H1 (cell line): ENCODE measurements at regions not wholly inside any gene's neighbourhood (a gene's known extent, or its start where the extent isn't known, plus 50 kb on each side); places are given as distances from the start of the nearest gene placed in this dataset.

Experiments
- CTCF ChIA-PET: fragments of 300-600 bp; sonication (Branson Sonifier 250); formaldehyde crosslinking; loops from one replicate; lab custom pipeline; 2021; ENCODE audit not compliant: partially characterized antibody; lab: Charles Lee
- POLR2A ChIA-PET: fragments of 300-600 bp; sonication (Branson Sonifier 250); formaldehyde crosslinking; loops from one replicate; lab custom pipeline; 2021; ENCODE audit warnings: inconsistent platforms; ENCODE audit not compliant: partially characterized antibody; lab: Charles Lee
- DNase-seq, 2 experiments: peaks; one replicate each; pipeline versions ENCODE4 v3.0.0 to v3.0.0-alpha.2; 2010 to 2022; ENCODE audit warnings: low spot score in 2 of 2, low read depth in 1 of 2, mixed read lengths in 1 of 2
- FAIRE-seq: peaks from 2 replicates; lab custom pipeline; 2011; peaks lifted over from hg19 to GRCh38; lab: Jason Lieb, UNC
- H2AFZ ChIP-seq: 2 replicates; pipeline ENCODE4 v1.8.1; 2012; ENCODE audit warnings: low read length, inconsistent platforms
- H2AK5ac ChIP-seq: 2 replicates; pipeline ENCODE4 v1.6.1; 2013; ENCODE audit warnings: low read depth, low read length
- H2BK120ac ChIP-seq: replicated peaks from 2 replicates; pipeline ENCODE3; 2013; ENCODE audit warnings: low read depth, low read length, inconsistent platforms
- H2BK12ac ChIP-seq: 2 replicates; pipeline ENCODE4 v1.6.1; 2013; ENCODE audit warnings: low read depth, low read length
- H2BK15ac ChIP-seq: 2 replicates; pipeline ENCODE4 v1.6.1; 2013; ENCODE audit warnings: low read length
- H2BK20ac ChIP-seq: 2 replicates; pipeline ENCODE4 v1.6.1; 2013; ENCODE audit warnings: low read length
- H2BK5ac ChIP-seq: 2 replicates; pipeline ENCODE4 v1.6.1; 2013; ENCODE audit warnings: low read depth, low read length
- H3K14ac ChIP-seq: 2 replicates; pipeline ENCODE4 v1.6.1; 2013; ENCODE audit warnings: inconsistent platforms; ENCODE audit not compliant: insufficient read length
- H3K18ac ChIP-seq: 2 replicates; pipeline ENCODE4 v1.6.1; 2013; ENCODE audit warnings: low read length; ENCODE audit errors: extremely low read depth
- H3K23ac ChIP-seq: 2 replicates; pipeline ENCODE4 v1.6.1; 2013; ENCODE audit warnings: inconsistent platforms; ENCODE audit not compliant: insufficient read length
- H3K23me2 ChIP-seq: 2 replicates; pipeline ENCODE4 v1.6.1; 2013; ENCODE audit warnings: low read depth, low read length
- H3K27ac ChIP-seq: 2 replicates; pipeline ENCODE4 v1.6.1; 2011; ENCODE audit warnings: low read depth, low read length, inconsistent platforms
- H3K27me3 ChIP-seq, 4 experiments: replicated peaks in 1 of 4; 1 replicate in 1 of 4; 2 replicates in 3 of 4; pipeline versions ENCODE4 v1.6.1 to v1.8.1; 2011 to 2013; ENCODE audit warnings: low read length in 3 of 4, mild to moderate bottlenecking in 3 of 4, inconsistent platforms in 2 of 4, mixed read lengths in 2 of 4, moderate library complexity in 1 of 4; ENCODE audit not compliant: control insufficient read depth in 3 of 4, insufficient read depth in 3 of 4; ENCODE audit errors: extremely low read depth in 1 of 4
- H3K36me3 ChIP-seq, 4 experiments: 2 replicates each; pipeline versions ENCODE4 v1.6.1 to v1.8.1; 2011 to 2013; ENCODE audit warnings: mild to moderate bottlenecking in 4 of 4, low read length in 3 of 4, moderate library complexity in 2 of 4, control low read depth in 1 of 4, inconsistent platforms in 1 of 4; ENCODE audit not compliant: insufficient read depth in 4 of 4, control insufficient read depth in 2 of 4
- H3K4ac ChIP-seq: replicated peaks from 2 replicates; pipeline ENCODE3; 2013; ENCODE audit warnings: low read length, low read depth, mixed read lengths, inconsistent platforms; ENCODE audit not compliant: insufficient read length
- H3K4me1 ChIP-seq, 4 experiments: replicated peaks in 1 of 4; 1 replicate in 1 of 4; 2 replicates in 3 of 4; pipeline versions ENCODE4 v1.6.1 to v1.8.1; 2011 to 2013; ENCODE audit warnings: low read length in 3 of 4, inconsistent platforms in 2 of 4, mixed read lengths in 1 of 4; ENCODE audit not compliant: insufficient read depth in 4 of 4, control insufficient read depth in 3 of 4
- H3K4me2 ChIP-seq, 2 experiments: 2 replicates each; pipeline versions ENCODE4 v1.6.1 to v1.8.1; 2011 to 2013; ENCODE audit warnings: low read depth in 2 of 2, low read length in 2 of 2, control low read depth in 1 of 2, inconsistent platforms in 1 of 2, mild to moderate bottlenecking in 1 of 2; ENCODE audit not compliant: insufficient read depth in 1 of 2
- H3K4me3 ChIP-seq, 4 experiments: fragments of 200-600, 300-600 bp in 1 of 4; sonication (generic), shearing (Covaris generic), sonication (Bioruptor Twin) in 1 of 4; 2 replicates each; pipeline versions ENCODE4 v1.5.1 to v1.8.1; 2011 to 2016; ENCODE audit warnings: low read length in 4 of 4, low read depth in 3 of 4, control low read depth in 2 of 4, inconsistent platforms in 2 of 4, mild to moderate bottlenecking in 2 of 4, mixed read lengths in 1 of 4, moderate library complexity in 1 of 4; ENCODE audit not compliant: insufficient read depth in 2 of 4; ENCODE audit errors: extremely low read depth in 1 of 4
- H3K56ac ChIP-seq: replicated peaks from 2 replicates; pipeline ENCODE3; 2013; ENCODE audit warnings: low read depth, mild to moderate bottlenecking, mixed read lengths, low read length, inconsistent platforms; ENCODE audit not compliant: insufficient read length
- H3K79me1 ChIP-seq: 2 replicates; pipeline ENCODE4 v1.6.1; 2013; ENCODE audit warnings: low read depth, low read length, control low read depth
- H3K79me2 ChIP-seq, 2 experiments: 2 replicates each; pipeline versions ENCODE4 v1.6.1 to v1.8.1; 2012 to 2013; ENCODE audit warnings: low read length in 2 of 2, mild to moderate bottlenecking in 2 of 2, inconsistent platforms in 1 of 2; ENCODE audit not compliant: insufficient read depth in 2 of 2, control insufficient read depth in 1 of 2
- H3K9ac ChIP-seq, 4 experiments: replicated peaks in 1 of 4; 1 replicate in 1 of 4; 2 replicates in 3 of 4; pipeline versions ENCODE4 v1.6.1 to v1.8.1; 2011 to 2013; ENCODE audit warnings: low read depth in 3 of 4, low read length in 3 of 4, control low read depth in 2 of 4, mild to moderate bottlenecking in 2 of 4, moderate library complexity in 2 of 4, inconsistent platforms in 1 of 4; ENCODE audit errors: extremely low read depth in 1 of 4
- H3K9me3 ChIP-seq, 2 experiments: 2 replicates each; pipeline versions ENCODE4 v1.6.1 to v1.8.1; 2012 to 2013; ENCODE audit warnings: mild to moderate bottlenecking in 2 of 2, moderate library complexity in 2 of 2, control low read depth in 1 of 2, inconsistent platforms in 1 of 2, low read depth in 1 of 2, low read length in 1 of 2, mixed read lengths in 1 of 2; ENCODE audit not compliant: insufficient read depth in 2 of 2
- H4K20me1 ChIP-seq, 2 experiments: replicated peaks in 1 of 2; 2 replicates each; pipeline versions ENCODE3 to v1.8.1; 2011 to 2013; ENCODE audit warnings: inconsistent platforms in 2 of 2, low read length in 2 of 2, mild to moderate bottlenecking in 1 of 2; ENCODE audit not compliant: insufficient read depth in 2 of 2, control insufficient read depth in 1 of 2
- H4K5ac ChIP-seq: 2 replicates; pipeline ENCODE4 v1.6.1; 2013; ENCODE audit warnings: low read length, low read depth, mixed read lengths, inconsistent platforms; ENCODE audit not compliant: insufficient read length
- H4K8ac ChIP-seq: 2 replicates; pipeline ENCODE4 v1.8.0; 2013; ENCODE audit warnings: mild to moderate bottlenecking, moderate library complexity, low read length, inconsistent platforms; ENCODE audit not compliant: insufficient read depth; ENCODE audit errors: extremely low read depth
- H4K91ac ChIP-seq: replicated peaks from 2 replicates; pipeline ENCODE3; 2013; ENCODE audit warnings: low read length, mixed read lengths, inconsistent platforms; ENCODE audit not compliant: insufficient read length
- HDAC6 ChIP-seq: IDR thresholded peaks from one replicate; pipeline ENCODE4 v1.7.1; 2012; ENCODE audit warnings: low read depth, mild to moderate bottlenecking, inconsistent platforms, low read length, moderate library complexity
- KDM4A ChIP-seq: IDR thresholded peaks from one replicate; pipeline ENCODE4 v1.7.1; 2012; ENCODE audit warnings: low read depth, mild to moderate bottlenecking, moderate library complexity, low read length, inconsistent platforms; ENCODE audit not compliant: severe bottlenecking
- NANOG ChIP-seq: IDR thresholded peaks from 2 replicates; pipeline ENCODE4 v1.6.1; 2011; ENCODE audit warnings: low read length, low read depth, mild to moderate bottlenecking, inconsistent platforms; ENCODE audit not compliant: insufficient read depth, poor library complexity, severe bottlenecking
- RXRA ChIP-seq: IDR thresholded peaks from 2 replicates; pipeline ENCODE4 v1.6.1; 2011; ENCODE audit warnings: low read depth, mild to moderate bottlenecking, low read length, moderate library complexity; ENCODE audit not compliant: insufficient read depth
- WGBS, 2 experiments: shearing (Covaris generic) in 1 of 2; methylation state at CpG; one replicate each; pipeline versions ENCODE4 v1.1.6 to v1.1.7; 2013 to 2015; ENCODE audit warnings: low lambda C conversion rate in 2 of 2, mixed read lengths in 2 of 2, inconsistent platforms in 1 of 2, low coverage in 1 of 2, missing lambda C conversion rate in 1 of 2; ENCODE audit not compliant: insufficient replicate concordance in 2 of 2, insufficient coverage in 1 of 2, insufficient read length in 1 of 2; ENCODE audit errors: extremely low coverage in 1 of 2, missing lambda C conversion rate in 1 of 2; 5-methylcytosine and 5-hydroxymethylcytosine counted together
- TF ChIP-seq, protein P1 (sequence below): IDR thresholded peaks from 2 replicates; pipeline ENCODE4 v1.6.1; 2012; ENCODE audit warnings: inconsistent platforms

DNA sequence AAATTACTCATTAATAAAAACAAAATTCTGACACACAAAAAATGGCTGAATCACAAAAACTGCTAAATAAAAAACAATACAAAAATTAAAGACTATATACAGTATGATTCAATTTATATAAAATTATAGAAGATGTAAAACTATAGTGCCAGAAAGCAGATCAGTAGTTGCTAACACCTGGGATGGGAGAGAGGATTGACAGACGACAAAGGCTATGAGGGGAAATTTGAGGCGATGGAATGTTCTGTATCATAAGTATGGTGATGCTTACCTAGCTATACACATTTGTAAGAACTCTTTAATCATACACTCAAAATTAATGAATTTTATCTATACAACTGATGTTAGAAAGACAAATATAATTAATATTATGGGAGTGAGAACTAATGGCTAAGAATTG is 247.9 kb upstream of the GJE1 start:
- no peak overlapping the region for H3K18ac ChIP-seq
- no peaks in the 10 kb centered on the region for H3K23me2 ChIP-seq
- H3K56ac ChIP-seq: no peak overlapping the region
- no peak overlapping the region for H4K5ac ChIP-seq
- H3K14ac ChIP-seq: no peak overlapping the region
- H3K9ac ChIP-seq: no peak overlapping the region
- H3K27me3 ChIP-seq: no peaks in the 10 kb centered on the region
- H3K4me3 ChIP-seq: no peak overlapping the region
- CTCF ChIA-PET: interaction anchor here (1.0 kb wide), 1 partner anchor 11 kb away, joined by 3 read pairs; no protein-coding TSS in a partner anchor
- no peak overlapping the region for H2BK120ac ChIP-seq
- 92% methylated on average over 2 of the region's 2 CpGs; no CpG with 5 or more reads in 1 of the 2 experiments for WGBS, 2 experiments
- no peak overlapping the region for H2BK15ac ChIP-seq
- no peak for FAIRE-seq
- H3K27ac ChIP-seq: no peak overlapping the region
- TF ChIP-seq, protein P1, sequence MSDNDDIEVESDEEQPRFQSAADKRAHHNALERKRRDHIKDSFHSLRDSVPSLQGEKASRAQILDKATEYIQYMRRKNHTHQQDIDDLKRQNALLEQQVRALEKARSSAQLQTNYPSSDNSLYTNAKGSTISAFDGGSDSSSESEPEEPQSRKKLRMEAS: no peak
- TF ChIP-seq KDM4A (no peak), RXRA (no peak), HDAC6 (no peak), NANOG (no peak)
- TF ChIP-seq, all 59 proteins: peak for 0
- Histone ChIP-seq H2AK5ac (no peak overlapping the region), H3K4me2 (no peak overlapping the region), H4K91ac (no peak overlapping the region), H2BK12ac (no peak overlapping the region), H3K79me2 (no peaks in the 10 kb centered on the region), H2BK20ac (no peak overlapping the region), H4K8ac (no peak overlapping the region), H4K20me1 (no peaks in the 10 kb centered on the region), H3K9me3 (peaks cover 0 to 8% of the 10 kb centered on the region in 2 experiments; a peak in 2 of 4 replicates), H3K4ac (no peak overlapping the region), H2AFZ (no peak overlapping the region), H2BK5ac (no peak overlapping the region), H3K79me1 (peaks cover 2% of the 10 kb centered on the region; the same call in 1 of the 2 replicates), H3K4me1 (no peaks in the 10 kb centered on the region), H3K23ac (no peak overlapping the region), H3K36me3 (no peaks in the 10 kb centered on the region; a peak in 1 of 8 replicates)
- POLR2A ChIA-PET: no interaction called here
- no peak for DNase-seq
